ENCODE measurements at regions not wholly inside any gene's neighbourhood (a gene's known extent, or its start where the extent isn't known, plus 50 kb on each side); places are given as distances from the start of the nearest gene placed in this dataset.

GRCh38 chr14:98197933-98198332 is 1074.1 kb downstream of the BCL11B start:
- TF ChIP-seq GLI2 (tag by site-specific recombination; IDR thresholded peaks at IDR 0.05; ENCODE audit: borderline replicate concordance, low read depth) (no peak), ZNF433 (tag by site-specific recombination; IDR thresholded peaks at IDR 0.05; ENCODE audit: low read depth) (no peak), ZNF274 (IDR thresholded peaks at IDR 0.05; ENCODE audit: low read length) (no peak), ZNF274 (tag by site-specific recombination; IDR thresholded peaks at IDR 0.05; ENCODE audit: borderline replicate concordance) (no peak), PBX3 (CRISPR knock-in tag; IDR thresholded peaks at IDR 0.05) (no peak)
